G401 (cell line): ENCODE measurements at regions not wholly inside any gene's neighbourhood (a gene's known extent, or its start where the extent isn't known, plus 50 kb on each side); places are given as distances from the start of the nearest gene placed in this dataset.

Experiments used
- DNase-seq: peaks from one replicate; pipeline ENCODE4 v3.0.0-alpha.2; 2015; ENCODE audit warnings: low spot score
- in situ Hi-C: cut with HindIII; loops from 2 replicates; pipeline ENCODE4 v1.10.0; 2016; ENCODE audit warnings: low sequenced_read_pairs, mixed read lengths

DNA sequence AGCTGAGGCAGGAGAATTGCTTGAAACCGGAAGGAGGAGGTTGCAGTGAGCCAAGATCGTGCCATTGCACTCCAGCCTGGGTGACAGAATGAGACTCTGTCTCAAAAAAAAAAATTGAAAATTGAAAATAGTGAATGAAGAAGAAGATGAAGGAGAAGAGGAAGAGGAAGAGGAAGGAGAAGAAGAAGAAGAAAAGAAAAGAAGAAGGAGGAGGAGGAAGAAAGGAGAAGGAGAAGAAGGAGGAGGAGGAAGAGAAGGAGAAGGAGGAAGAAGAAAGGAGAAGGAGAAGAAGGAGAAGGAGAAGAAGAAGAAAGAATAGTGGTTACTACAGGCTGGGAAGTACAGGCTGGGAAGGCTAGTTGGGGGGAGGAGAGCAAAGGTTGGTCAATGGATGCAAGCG is 124.3 kb upstream of the CPSF6 start:
- in situ Hi-C loops, result no loop called here

DNA sequence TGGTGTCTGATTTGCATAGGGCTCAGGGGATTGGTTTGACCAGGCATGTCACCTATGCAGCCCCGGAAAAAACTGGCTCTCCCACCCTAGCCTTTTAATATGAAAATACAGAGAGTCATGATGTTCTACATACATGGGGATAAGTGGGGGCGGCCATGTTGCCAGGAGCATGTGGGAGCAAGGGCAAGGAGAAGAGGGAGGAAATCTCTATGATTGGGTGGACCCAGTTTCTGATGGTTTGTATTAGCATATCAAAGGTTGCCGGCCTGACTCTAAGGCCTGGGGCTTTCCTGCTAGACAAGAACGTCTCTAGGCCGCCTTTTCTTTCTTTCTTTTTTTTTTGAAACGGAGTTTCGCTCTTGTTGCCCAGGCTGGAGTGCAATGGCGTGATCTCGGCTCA is 123.4 kb upstream of the CPSF6 start:
- no peak for DNase-seq
- in situ Hi-C loops, result no loop called here

More for the DNA sequence above, 124.3 kb upstream of the CPSF6 start:
- no peak for DNase-seq

DNA sequence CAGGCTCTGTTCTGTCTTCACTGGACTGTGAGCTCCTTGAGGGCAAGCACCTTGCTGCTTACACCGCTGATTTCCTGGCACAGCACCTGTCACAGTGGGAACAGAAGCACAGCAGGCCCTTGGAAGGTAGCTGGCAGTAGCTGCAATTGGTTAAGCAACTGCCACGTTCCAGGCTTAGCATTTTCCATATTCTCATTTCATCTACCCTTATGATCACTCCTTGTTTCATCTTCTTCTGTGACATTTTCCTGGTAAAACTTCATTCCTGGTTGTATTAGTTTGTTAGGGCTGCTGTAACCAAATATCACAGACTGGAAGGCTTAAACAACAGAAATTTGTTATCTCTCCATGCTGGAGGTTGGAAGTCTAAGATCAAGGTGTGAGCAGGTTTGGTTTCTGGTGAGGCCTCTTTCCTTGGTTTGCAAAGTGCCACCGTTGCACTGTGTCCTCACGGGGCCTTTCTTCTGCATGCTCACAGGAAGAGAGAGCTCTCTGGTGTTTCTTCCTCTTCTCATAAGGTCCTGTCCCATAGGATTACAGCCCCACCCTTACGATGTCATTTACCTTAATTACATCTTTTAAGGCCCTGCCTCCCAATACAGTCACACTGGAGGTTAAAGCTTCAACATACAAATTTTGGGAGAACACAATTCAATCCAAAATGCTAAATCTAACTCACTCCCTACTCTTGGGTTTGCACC is 121.7 kb upstream of the CPSF6 start:
- in situ Hi-C loops, result no loop called here
- DNase-seq, result no peak

DNA sequence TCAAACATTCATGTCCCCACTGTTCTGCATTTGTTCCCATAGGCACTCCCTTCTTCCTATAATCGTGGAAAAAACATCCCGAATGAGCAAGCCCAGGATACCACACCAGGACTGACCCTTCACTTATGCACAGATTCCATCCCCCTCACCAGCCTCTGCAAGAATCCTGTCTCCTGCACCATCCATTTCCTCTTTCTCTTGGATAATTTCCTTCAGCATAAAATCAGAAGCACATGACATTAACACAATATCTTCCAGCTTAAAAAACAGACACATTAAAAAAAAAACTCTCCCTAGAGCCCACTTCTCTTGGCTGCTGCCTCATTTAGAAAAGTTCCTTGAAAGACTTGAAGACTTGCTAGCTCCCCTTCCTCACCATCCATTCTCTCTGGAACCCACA is 120.9 kb upstream of the CPSF6 start:
- in situ Hi-C loops, result no loop called here
- no peak for DNase-seq

DNA sequence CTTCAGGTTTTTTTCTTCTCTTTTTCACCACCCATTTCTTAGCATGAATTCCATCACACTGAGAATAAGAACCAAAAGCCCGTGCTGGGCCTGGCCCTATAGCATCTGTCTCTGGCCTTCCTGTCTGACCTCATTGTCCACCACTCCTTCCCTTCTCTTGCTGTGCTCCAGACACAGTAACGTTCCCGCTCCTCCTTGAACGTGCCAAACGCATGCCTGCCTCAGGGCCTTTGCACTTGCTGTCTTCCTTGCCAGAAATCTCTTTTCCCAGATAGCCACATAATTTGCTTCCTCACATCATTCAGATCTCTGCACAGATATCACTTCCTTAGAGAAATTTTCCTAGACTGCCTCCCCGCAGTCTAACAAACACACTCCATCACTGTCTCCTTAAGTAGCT is 119.6 kb upstream of the CPSF6 start:
- in situ Hi-C loops, result no loop called here
- no peak for DNase-seq

DNA sequence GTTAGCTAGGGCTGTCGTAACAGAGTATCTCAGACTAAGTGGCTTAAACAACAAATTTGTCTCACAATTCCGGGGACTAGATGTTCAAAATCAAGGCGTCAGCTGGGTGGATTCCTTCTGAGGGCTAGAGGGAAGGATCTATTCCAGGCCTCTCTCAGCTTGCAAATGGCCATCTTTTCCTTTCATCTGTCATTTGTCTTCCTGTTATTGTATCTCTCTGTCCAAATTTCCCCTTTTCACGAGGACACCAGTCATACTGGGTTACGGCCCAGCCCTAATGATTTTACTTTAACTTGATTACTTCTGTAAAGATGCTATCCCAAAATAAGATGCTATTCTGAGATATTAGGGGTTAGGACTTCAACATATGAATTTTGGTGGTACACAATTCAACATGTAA is 119.0 kb upstream of the CPSF6 start:
- DNase-seq, result no peak
- in situ Hi-C loops, result no loop called here

DNA sequence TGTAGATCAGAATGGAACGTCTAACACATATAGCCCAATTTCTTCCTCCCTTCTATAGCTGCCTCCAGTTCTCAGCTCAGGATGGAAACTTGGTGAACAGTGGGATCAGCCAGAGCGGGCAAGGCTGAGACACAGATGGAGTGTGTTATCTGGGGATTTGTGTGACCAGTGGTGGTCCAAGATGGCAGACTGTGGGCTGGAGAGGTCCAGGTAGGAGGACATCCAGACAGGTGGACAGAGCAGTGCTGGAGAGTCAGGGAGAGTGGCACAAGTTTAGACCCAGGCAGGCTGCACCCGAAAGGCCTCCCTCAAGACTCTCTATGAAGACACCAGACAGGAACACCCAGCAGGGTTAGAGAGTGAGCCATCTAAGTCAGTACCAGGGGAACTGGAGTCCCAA is 116.1 kb upstream of the CPSF6 start:
- no peak for DNase-seq
- in situ Hi-C loops, result no loop called here

DNA sequence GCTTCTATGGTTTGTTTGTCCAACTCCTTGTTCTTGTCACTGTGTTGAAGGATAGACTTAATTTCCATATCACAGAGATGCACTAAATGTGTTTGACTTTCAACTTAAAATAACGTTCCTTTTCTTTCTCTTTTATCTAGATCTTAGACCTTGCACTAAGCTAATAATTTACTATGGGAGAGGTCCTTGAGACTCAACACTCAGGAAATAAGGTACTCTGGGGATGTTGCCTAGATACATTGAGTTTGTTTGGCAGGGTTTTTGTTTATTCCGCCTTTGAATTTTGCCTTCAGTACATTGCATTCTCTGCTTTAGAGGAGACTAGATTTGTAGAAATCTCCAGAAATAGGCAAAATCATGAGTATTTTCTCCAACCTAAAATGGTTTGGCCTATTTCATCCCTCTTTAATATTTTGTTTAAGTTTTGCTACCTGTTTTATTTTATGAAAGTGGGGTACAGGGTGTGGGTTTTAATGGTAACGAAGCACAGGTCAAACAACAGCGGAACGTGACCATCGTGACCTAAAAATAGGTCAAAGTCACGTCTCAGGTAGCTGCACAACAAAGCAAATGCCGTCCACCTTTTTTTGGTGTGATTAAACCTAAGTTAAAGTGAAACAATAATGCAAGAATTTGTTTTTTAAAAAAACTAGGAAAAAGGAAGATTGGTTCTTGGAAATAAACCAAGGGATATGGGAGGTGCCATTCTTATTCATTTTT is 115.3 kb upstream of the CPSF6 start:
- in situ Hi-C loops, result no loop called here
- DNase-seq, result no peak

DNA sequence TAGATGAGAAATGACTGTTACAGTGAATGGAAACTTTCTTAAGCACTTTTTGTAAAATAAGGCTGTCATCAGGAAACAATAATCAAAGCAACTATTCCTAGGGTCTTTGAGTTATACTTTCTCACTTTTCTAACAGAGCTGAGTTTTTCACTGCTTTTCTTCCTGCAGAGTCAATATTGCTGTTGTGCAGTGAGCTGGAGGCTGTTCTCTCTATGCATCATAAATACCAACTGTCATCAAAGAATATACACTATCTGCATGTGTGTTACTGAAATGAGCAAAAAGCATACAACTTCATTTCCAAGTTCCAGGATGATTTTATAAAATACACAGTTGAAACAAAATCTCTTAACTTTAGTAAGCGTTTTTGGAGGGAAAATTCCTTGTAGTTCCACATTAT is 110.4 kb upstream of the CPSF6 start:
- DNase-seq, result no peak
- in situ Hi-C loops, result no loop called here

DNA sequence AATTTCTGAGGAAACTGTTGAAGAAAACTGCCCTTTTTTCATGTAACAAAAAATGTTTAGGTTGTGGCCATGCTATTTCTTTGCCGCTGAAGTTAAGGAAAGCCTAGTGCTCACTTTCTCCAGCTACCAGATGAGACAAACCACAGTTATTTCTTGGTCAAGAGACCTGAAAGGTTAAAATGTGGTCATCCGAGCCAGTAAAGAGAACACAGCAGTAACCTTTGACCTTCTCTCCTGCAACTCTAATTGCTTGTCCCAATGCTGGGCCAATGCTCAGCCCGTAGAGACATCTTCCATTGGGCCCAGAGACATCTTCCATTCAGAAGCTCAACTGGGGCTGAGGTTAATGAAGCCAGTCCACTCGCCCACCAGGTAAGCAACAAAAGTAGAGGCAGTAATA is 109.8 kb upstream of the CPSF6 start:
- DNase-seq, result no peak
- in situ Hi-C loops, result no loop called here

DNA sequence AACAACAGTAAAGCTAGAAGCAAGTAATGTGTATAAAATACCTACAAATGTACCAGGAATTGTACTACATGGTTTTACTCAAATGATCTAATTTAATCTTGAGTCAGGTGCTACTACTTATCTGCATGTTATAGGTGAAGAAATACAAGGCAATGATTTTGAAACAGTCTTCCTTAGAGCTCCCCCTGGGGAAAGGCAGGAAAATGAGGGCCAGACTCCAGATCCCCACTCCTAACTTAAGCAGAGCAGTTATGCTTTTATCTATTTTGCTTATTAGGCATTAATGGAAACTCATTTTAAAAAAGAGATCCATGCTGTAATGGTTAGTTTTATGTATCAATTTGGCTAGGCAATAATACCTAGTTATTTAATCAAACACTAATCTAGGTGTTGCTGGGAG is 109.3 kb upstream of the CPSF6 start:
- DNase-seq, result no peak
- in situ Hi-C loops, result no loop called here

DNA sequence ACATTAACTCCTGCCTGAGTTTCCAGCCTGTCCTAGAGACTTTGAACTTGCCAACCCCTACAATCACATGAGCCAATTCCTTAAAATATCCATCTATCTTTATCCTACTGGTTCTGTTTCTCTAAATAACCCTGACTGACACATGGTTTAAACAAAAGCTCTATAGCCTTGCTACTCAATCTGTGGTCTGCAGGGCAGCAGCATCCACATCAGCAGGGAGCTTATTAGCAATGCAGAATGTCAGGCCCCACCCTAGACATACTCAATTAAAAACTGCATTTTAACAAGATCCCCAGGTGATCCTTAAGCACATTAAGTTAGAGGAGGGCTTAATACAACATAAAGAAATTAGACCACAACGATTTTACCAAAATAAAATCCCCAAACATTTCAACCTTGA is 108.3 kb upstream of the CPSF6 start:
- no peak for DNase-seq
- in situ Hi-C loops, result no loop called here

DNA sequence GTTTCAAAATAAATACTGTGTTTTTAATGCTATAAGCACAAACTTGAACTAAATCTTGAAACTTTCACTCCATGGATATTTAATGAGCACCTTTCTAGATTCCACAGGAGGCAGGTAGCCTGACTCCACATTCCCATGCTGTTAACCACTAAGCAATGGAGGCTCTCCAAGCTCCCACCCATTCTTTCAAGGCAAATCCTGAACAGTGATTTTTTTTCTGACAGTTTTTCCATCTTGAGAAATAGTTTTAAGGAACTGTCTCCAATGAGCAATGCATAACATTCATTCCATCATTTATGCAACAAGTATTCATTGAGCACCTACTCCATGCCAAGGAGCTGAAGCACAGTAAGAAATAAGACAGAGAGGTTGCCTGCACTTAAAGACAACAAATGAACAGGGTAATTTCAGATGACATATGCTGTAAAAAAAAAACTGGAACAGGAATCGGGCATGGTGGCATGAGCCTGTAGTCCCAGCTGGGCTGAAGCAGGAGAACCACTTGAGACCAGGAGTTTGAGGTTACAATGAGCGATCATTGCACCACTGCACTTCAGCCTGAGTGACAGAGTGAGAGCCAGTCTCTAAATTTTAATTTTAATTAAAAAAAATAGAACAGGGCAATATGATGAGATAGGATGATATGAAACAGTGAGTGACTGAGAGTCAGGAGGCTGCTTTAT is 102.3 kb upstream of the CPSF6 start:
- DNase-seq, result no peak
- in situ Hi-C loops, result no loop called here

DNA sequence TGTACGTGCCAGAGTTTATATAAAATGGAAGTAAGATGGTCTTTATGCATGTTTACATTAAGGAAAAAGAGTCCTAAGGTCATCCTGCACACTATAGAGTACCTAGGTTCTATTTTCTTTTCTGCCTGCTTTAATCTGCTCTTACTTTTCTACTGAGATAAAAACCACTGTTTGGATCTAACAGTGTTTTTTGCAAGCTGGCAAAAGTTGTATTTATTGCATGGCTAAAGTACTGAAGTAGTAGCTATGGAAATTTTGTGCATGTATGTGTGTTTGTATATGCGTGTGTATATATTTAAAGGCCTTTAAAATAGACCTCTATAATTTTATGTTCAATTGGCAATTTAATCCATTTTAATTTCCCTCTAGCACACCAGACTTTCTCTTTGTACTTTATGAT is 98.3 kb upstream of the CPSF6 start:
- no peak for DNase-seq
- in situ Hi-C loops, result no loop called here

DNA sequence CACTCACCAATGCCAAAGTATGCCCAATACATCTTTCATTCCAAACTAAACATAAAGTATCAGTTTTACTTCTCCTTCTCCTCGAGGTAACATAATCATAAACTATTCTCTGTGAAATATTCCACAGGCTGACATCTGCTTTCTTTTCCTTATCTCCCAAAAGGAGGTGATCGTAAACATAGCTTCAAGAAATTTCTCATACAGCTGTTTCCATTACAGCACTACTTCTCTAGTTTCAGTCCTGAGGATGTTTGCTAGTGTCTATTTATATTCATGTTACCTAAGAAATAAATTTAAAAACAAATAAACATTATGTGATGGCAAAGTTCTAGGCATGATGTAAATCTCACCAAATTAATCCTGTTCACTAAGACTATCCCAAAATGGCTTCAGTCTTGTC is 90.1 kb upstream of the CPSF6 start:
- in situ Hi-C loops, result no loop called here
- no peak for DNase-seq

DNA sequence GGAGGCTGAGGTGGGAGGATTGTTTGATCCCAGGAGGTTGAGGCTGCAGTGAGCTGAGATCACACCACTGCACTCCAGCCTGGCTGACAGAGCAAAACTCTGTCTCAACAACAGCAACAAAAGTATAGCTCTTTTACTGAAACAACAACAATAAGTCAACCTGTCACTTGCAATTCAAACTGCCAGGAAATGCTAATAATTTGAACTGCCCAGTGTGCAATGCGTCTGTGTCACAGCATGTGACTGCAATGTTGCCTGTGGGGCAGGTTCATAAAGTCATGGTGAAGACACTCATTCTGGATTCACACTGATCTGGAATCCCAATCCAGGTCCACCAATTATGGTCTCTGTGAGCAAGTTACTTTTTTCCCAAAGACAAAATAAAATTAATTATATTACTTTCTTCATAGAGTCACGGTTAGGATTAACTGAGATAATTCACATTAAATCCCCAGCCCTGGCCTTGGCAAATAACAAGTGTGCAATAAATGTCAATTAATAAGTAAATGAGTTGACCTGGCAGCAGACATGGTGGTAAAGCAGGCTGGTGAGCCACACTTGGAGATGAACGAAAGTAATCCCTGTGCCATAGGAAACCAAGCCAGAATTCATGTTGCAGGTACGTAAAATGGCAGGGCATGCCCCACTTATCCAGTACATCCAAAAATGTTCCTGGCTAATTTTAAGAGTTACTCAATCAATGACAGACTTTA is 89.1 kb upstream of the CPSF6 start:
- in situ Hi-C loops, result no loop called here

DNA sequence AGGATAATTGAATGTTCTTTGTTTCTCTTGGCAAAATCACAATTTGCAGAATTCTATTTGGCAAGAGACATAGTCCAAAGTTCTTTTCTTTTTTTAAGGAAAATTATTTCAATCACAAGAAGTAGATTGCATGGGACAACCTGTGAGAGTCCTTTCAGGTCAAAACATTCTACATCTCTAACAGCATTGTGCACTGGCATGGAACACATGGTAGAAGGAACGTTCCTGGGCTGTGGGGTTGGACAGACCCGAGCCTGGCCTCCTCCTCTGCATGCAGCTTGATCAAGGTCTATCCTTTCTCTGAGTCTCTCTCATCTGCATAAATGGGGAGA is 88.6 kb upstream of the CPSF6 start:
- DNase-seq, result no peak
- in situ Hi-C loops, result no loop called here

More for the DNA sequence above, 89.1 kb upstream of the CPSF6 start:
- DNase-seq, result no peak

DNA sequence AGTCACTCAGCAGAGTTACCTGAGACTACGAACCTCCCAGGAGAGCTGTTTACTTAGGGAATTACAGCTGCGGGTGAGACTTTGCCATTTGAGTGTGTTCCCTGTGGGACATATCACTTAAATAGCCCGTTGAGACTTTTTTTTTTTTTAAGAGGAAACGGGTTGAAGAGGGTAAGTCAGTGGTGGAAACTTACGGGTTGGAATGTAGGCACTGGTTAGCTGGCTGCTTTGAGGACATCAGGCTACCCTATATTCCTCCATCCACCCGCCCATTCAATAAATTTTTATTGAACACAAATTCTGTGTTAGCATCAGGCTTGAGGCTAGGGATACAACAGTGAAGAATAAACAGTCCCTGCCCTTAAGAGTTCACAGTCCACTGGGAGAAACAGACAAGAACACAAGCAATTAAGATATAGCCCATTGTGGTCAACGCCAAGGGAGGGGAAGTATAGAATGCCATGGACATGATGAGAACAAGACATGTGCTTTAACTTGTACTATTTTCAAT is 88.1 kb upstream of the CPSF6 start:
- in situ Hi-C loops, result no loop called here
- no peak for DNase-seq

DNA sequence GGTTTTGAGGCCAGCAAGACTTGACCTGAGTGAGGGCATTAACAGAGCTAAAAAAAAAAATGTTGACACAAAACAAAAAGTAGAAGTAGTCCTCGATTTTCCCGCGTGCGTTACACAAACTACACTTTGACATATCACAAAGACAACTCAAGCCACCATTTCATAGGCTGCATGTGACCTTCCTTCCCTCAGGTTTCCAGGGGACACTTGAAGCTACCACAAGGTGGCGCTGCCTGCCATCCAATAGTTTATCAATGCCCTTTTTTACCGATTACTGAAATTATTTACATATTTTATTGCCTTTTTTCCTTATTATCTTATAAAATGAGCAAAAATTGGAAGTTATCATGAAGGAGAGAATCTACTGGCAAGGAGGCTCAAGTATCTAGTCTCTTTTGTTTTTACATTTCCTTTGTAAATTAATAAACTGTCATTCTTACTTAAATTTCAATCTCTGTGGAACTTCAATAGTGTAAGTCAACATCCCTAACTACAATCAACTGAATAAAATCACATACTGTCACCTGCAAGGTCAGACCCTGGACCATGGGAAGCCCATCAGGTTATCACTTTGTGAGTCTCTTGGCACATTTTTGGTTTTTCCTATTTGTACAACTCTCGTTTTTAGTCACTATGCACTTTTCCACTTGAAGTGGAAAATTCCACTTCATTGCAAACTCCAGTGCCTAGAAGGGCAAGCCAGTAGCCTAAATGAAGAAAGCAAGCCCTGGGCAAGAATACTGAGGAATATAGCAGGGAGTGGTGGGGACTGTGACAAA is 84.6 kb upstream of the CPSF6 start:
- in situ Hi-C loops, result no loop called here
- DNase-seq, result peak; percentile 53
